HG02885 (cell line): ENCODE measurements at regions not wholly inside any gene's neighbourhood (a gene's known extent, or its start where the extent isn't known, plus 50 kb on each side); places are given as distances from the start of the nearest gene placed in this dataset.
"Not testable (repeated sequence)": the region's sequence is repeated elsewhere in the genome, so short reads cannot be mapped to it uniquely, and the experiment has no call there.

ENCODE experiments used
- ATAC-seq: cut with Tn5 transposase; IDR thresholded peaks from one replicate; pipeline ENCODE4 v1.9.1; 2021; ENCODE audit warnings: mild to moderate bottlenecking; ENCODE audit not compliant: unreplicated experiment, poor library complexity

GRCh38 chr12:92382383-92382878 is 236.8 kb upstream of the BTG1 start:
- no peak for ATAC-seq

DNA sequence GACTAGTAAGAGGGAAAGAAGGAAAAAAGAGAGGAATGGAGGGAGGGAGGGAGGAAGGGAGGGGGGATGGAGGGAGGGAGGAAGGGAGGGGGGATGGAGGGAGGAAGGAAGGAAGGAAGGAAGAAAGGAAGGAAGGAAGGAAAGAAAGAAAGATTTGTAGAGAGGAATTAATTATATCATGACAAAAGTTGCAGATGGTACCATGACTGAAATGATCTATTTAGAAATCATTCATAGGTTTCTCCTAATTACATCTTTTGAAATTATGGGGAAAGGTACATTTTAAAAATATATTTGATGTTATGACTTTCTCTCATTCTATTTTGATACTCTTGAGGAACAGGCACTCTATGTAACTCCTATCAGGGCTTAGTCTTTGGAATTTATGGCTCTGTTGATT is 236.2 kb upstream of the BTG1 start:
- no peak for ATAC-seq

- no peak for ATAC-seq
Observed at GRCh38 chr12:92378682-92379479, 233.2 kb upstream of the BTG1 start.

- ATAC-seq: not testable (repeated sequence)
Observed at GRCh38 chr12:92375504-92375903, 229.9 kb upstream of the BTG1 start.

- ATAC-seq: peak; percentile 63
Observed at GRCh38 chr12:92370828-92371227, 225.2 kb upstream of the BTG1 start.

- ATAC-seq: no peak
Observed at GRCh38 chr12:92369636-92370035, 224.0 kb upstream of the BTG1 start.

DNA sequence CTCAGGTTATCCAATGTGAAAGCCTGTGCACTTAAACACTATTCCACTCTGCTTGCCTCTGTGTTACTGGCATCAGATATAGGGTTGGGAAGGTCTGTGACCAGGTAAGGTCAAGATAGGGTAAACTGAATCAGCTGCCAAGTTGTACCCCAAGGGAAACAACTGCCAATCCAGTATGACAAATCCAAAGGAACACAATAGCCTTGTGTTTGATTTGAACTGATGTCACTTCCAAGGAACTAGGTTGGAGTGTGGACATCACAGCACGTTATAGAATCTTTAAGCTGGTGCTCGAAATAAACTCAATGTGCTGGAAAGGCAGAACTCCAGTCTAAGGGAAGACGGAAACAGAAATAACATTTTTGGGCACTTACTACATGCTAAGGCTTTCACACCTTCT is 223.4 kb upstream of the BTG1 start:
- ATAC-seq: no peak

- no peak for ATAC-seq
Observed at GRCh38 chr12:92365836-92366235, 220.2 kb upstream of the BTG1 start.

GRCh38 chr12:92365333-92365732 is 219.7 kb upstream of the BTG1 start:
- peak; percentile 23 for ATAC-seq

DNA sequence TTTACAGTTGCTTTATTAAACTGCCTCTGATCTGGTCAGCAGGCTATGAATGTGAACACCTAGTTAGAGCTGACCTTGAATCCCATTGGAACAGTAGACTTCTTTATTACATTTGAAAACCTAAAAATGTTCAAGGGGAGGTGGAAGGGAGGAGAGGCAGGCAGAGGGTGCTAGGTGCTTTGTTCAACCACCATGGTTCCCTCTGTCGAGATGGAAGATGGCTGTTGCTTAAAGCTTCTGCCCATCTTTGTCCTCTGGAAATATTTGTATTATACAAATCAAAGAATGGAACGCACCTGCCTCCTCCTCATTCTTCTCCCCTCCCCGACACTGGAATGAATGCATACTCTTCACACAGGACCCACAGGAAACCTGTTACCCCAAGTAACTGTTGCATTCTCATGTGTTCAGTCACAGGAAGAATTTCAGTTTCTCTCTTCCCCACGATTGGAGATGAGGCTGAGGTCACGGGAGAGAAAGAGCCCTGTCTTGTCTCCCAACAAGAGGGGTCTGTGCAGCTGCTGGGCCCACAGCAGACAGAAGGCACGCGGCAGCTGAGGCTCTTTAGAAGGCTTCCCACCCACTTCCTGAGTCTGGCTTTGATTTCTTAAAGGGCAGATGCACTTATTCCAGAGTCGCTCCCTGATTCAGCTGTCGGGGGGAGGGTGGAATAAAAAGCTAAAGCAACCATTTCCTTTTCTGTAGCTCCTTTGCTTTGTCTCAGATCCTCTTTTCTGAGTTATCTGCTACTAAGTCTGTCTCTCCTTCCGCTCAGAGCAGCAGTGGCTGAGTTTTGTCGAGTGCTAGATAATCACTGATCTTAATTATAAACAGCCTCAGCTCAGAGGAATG is 217.9 kb upstream of the BTG1 start:
- peak; percentile 69 for ATAC-seq

GRCh38 chr12:92362785-92363184 is 217.1 kb upstream of the BTG1 start:
- ATAC-seq: peak; percentile 37

- ATAC-seq: no peak
Observed at GRCh38 chr12:92362126-92362525, 216.5 kb upstream of the BTG1 start.

GRCh38 chr12:92360543-92360942 is 214.9 kb upstream of the BTG1 start:
- ATAC-seq: no peak

DNA sequence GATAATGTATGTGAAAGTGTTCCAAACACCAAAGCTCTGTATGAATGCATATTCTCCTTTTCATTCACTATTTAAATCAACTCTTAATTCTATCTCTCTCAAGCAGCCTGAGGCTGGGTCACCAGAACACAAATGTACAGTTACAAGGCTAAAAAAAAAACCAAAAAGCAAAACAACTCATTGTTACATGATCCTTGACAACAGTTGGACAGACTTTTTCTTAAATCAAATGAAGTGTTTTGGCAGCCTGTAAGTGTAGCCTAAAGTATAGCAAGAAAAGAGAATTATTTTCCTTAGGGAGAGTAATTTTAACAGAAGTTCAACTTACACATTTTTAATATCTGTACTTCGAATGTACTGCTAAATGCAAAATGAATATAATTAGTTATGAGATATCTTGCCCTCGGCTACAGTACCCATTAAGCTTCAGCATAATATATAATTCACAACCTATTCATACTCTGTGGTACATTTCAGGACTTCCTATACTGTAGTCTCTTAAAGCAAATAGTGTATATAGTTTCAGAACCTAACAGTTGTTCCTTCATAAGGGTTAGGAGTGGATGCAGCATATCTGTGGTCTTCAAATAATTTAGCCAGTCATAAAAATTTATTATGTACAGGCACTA is 214.0 kb upstream of the BTG1 start:
- ATAC-seq: no peak

DNA sequence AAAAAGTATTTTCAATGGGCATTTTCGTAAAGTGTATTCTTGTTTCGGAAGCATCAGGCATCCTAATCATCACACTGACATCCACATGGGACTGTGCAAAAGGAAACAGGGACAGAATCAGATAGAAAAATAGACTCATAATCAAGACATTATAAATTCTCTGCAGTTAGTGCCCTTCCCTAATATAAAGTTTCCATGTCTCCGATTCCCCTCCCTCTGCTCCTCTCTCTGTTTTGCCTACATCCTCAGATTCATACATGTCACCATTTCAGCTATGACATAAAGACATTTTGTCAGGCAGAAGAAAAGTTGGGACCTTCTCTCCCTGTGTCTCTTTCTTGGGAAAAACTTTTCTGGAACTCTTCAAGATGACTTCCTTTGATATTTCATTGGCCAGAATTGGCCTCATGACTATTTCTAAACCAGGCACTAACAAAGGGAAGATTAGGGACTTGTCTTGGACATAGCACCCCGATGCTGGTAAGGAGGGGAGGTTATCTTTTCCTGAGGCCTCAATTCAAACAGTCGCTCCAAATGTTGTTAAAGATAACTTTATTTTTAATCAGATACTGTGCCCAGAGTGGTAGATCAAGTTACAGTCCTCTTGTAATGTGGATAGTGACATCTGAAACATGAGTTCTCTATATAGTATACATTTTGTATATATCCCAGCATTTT is 212.1 kb upstream of the BTG1 start:
- ATAC-seq: no peak

DNA sequence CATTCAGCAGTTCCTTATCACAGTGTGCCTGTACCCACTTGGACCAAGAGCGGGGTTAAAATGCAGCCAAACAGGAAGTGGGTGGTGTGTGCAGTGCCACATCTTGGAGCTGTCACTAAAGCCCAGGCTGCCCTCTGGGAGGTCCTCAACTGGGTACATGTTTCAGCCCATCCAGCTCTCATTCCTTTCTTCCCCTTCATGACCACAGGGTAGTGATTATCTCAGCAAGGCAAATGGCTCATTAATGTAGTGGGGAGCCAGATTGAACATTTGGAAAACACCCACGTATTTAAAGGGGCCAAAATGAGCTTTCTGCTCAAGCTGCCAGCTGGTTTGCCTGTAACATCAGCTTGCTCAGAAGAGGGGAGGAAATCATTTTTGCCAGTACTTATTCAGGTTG is 210.8 kb upstream of the BTG1 start:
- no peak for ATAC-seq

DNA sequence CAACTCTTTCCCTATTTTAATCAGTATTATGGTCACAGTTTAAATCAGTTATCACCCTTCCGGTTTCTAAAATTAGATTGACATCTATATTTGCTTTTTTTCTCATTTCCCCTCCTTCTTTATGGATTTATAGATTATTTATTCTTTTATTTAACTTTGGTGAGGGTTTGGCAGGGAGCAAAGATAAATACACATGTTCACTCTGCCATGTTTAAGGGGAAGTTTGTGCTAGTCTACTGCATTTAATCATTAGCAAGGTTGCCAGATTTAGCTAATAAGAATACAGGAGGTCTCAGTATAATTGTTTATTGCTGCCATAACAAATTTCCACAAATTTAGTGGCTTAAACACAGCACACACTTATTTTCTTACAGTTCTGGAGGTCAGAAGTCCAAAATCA is 204.0 kb upstream of the BTG1 start:
- no peak for ATAC-seq

GRCh38 chr12:92342574-92342973 is 196.9 kb upstream of the BTG1 start:
- ATAC-seq: no peak

DNA sequence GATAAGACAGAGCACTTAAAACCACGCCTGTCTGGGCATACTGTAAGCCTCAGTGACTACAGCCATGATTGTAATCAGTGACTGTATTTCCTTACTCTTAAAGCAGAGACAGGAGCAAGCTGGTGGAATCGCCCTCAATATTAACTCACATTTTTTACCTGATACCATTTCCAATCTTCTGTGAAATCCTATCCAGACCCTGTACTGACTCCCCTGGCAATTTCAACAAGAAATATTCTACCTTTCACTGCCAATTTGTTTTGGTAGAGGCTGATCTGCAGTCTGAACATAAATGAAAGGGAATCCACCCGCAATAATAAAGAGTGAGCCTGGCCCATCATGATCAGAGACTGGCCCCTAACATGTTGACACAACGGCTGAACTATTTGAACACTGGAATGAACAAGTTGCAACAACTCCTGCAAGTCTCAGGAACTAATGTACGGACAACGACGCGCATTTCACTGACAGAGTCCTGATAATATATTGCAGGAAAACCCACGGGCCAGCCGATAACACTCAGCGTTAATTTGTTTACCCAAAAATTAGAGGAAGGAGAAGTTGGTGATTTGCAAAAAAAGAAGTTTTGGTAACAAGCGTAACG is 195.5 kb upstream of the BTG1 start:
- peak; percentile 63 for ATAC-seq
